HepG2 (cell line): ENCODE measurements at regions not wholly inside any gene's neighbourhood (a gene's known extent, or its start where the extent isn't known, plus 50 kb on each side); places are given as distances from the start of the nearest gene placed in this dataset.

Experiments used
- ATAC-seq: fragments of 200-7000 bp; cut with Tn5 transposase; 3 replicates; pipeline ENCODE4 v1.9.1; 2020; ENCODE audit warnings: mild to moderate bottlenecking, moderate library complexity
- BruUV-seq: library from RNA; stranded (reverse); fragments of 400-500 nt; replicated peaks from 2 replicates; lab custom pipeline; 2021; lab: Mats Ljungman, UMichigan
- CTCF ChIA-PET: fragments of 300-600 bp; formaldehyde crosslinking; extraction: SDS; loops from one replicate; lab custom pipeline; 2021; ENCODE audit warnings: low total read pairs, inconsistent platforms, low intra/inter-chr PET ratio; lab: Yijun Ruan, JAX
- POLR2A ChIA-PET: fragments of 350-600 bp; sonication (Branson Sonifier 250); formaldehyde crosslinking; loops from one replicate; lab custom pipeline; 2020; ENCODE audit warnings: antibody characterized with exemption, inconsistent platforms; lab: Yijun Ruan, JAX
- DNase-seq: peaks from one replicate; pipeline ENCODE4 v3.0.0-alpha.2; 2015; ENCODE audit warnings: low spot score
- FAIRE-seq: peaks from 3 replicates; lab custom pipeline; 2011; peaks lifted over from hg19 to GRCh38; lab: Jason Lieb, UNC
- H2AFZ ChIP-seq: one replicate; pipeline ENCODE4 v1.6.1; 2011; ENCODE audit warnings: low read length, inconsistent platforms
- H3K27ac ChIP-seq: fragments of 300-600 bp; 3 replicates; pipeline ENCODE4 v1.8.0; 2011; ENCODE audit warnings: mixed run types, mild to moderate bottlenecking, mixed read lengths, low read length, inconsistent platforms; ENCODE audit not compliant: insufficient read depth; ENCODE audit errors: extremely low read length
- H3K27me3 ChIP-seq, 2 experiments: fragments of 200-600 bp in 1 of 2; 2 replicates in 1 of 2; 3 replicates in 1 of 2; pipeline versions ENCODE4 v1.6.0 to v1.8.0; 2011; ENCODE audit warnings: low read length in 2 of 2, mild to moderate bottlenecking in 2 of 2, moderate library complexity in 2 of 2, inconsistent platforms in 1 of 2; ENCODE audit not compliant: insufficient read depth in 2 of 2, control insufficient read depth in 1 of 2
- H3K36me3 ChIP-seq, 2 experiments: fragments of 200-600 bp in 1 of 2; replicated peaks in 1 of 2; 2 replicates in 1 of 2; 3 replicates in 1 of 2; pipeline versions ENCODE4 v1.5.1 to v1.8.0; 2011; ENCODE audit warnings: low read length in 2 of 2, inconsistent platforms in 1 of 2; ENCODE audit not compliant: insufficient read depth in 2 of 2, control insufficient read depth in 1 of 2
- H3K4me1 ChIP-seq: 2 replicates; pipeline ENCODE4 v1.5.1; 2012; ENCODE audit warnings: low read length, inconsistent platforms; ENCODE audit not compliant: insufficient read depth
- H3K4me2 ChIP-seq: 2 replicates; pipeline ENCODE4 v1.6.0; 2011; ENCODE audit warnings: low read depth, low read length, inconsistent platforms
- H3K4me3 ChIP-seq, 3 experiments: fragments of 200-600 bp in 1 of 3; sonication (generic), shearing (Covaris generic) in 1 of 3; replicated peaks in 1 of 3; 2 replicates each; pipeline ENCODE4 v1.5.1; 2011 to 2016; ENCODE audit warnings: low read length in 3 of 3, inconsistent platforms in 2 of 3, low read depth in 2 of 3, mild to moderate bottlenecking in 2 of 3, control low read depth in 1 of 3, mixed read lengths in 1 of 3; ENCODE audit not compliant: insufficient read depth in 1 of 3
- H3K79me2 ChIP-seq: one replicate; pipeline ENCODE4 v1.6.1; 2011; ENCODE audit warnings: low read length, inconsistent platforms; ENCODE audit not compliant: insufficient read depth
- H3K9ac ChIP-seq: 2 replicates; pipeline ENCODE4 v1.6.0; 2011; ENCODE audit warnings: mild to moderate bottlenecking, low read depth, low read length, inconsistent platforms; ENCODE audit not compliant: insufficient read depth
- H3K9me3 ChIP-seq: 2 replicates; pipeline ENCODE4 v1.5.1; 2012; ENCODE audit warnings: mild to moderate bottlenecking, low read length
- H4K20me1 ChIP-seq: 2 replicates; pipeline ENCODE4 v1.6.0; 2011; ENCODE audit warnings: inconsistent platforms, mild to moderate bottlenecking, low read length, moderate library complexity; ENCODE audit not compliant: insufficient read depth
- DMAP1 ChIP-seq: IDR thresholded peaks from 2 replicates; pipeline ENCODE4 v1.6.1; 2016
- FOXP1 ChIP-seq, 2 experiments: fragments of 450-650 bp in 1 of 2; IDR thresholded peaks; 2 replicates each; pipeline ENCODE4 v1.6.1; 2017 to 2018; ENCODE audit warnings: antibody characterized with exemption in 1 of 2
- GABPA ChIP-seq, 2 experiments: IDR thresholded peaks; 2 replicates each; pipeline ENCODE4 v1.6.1; 2011 to 2016; ENCODE audit warnings: low read depth in 2 of 2, low read length in 1 of 2, missing biosample characterization in 1 of 2, missing genetic modification characterization in 1 of 2
- HOXA9 ChIP-seq: sonication (generic); formaldehyde crosslinking; IDR thresholded peaks from 2 replicates; pipeline ENCODE4 v1.8.1; 2022; ENCODE audit warnings: missing genetic modification reagents, mild to moderate bottlenecking, moderate library complexity, borderline replicate concordance
- ISX ChIP-seq: sonication (generic); formaldehyde crosslinking; conservative IDR thresholded peaks from 2 replicates; pipeline ENCODE4 v1.5.0; 2020; ENCODE audit warnings: missing genetic modification reagents
- SALL1 ChIP-seq: sonication (generic); formaldehyde crosslinking; IDR thresholded peaks from 2 replicates; pipeline ENCODE4 v1.8.0; 2022; ENCODE audit warnings: mild to moderate bottlenecking, missing genetic modification reagents
- ZNF816 ChIP-seq: sonication (generic); formaldehyde crosslinking; IDR thresholded peaks from 2 replicates; pipeline ENCODE4 v1.8.0; 2022; ENCODE audit warnings: missing genetic modification reagents, mild to moderate bottlenecking, borderline replicate concordance
- ZSCAN21 ChIP-seq: sonication (generic); formaldehyde crosslinking; IDR thresholded peaks from 2 replicates; pipeline ENCODE4 v1.8.0; 2022; ENCODE audit warnings: mild to moderate bottlenecking, missing genetic modification reagents, moderate library complexity, borderline replicate concordance
- WGBS: methylation state at CpG from one replicate; pipeline ENCODE4 v1.1.6; 2017; ENCODE audit warnings: low lambda C conversion rate; 5-methylcytosine and 5-hydroxymethylcytosine counted together
- in situ Hi-C: cut with HindIII; loops from 2 replicates; pipeline ENCODE4 v1.10.0; 2017; ENCODE audit warnings: low pct_unique_long_range_greater_than_20kb; ENCODE audit not compliant: extremely low pct_ligation_motif_present
- intact Hi-C: fragments of 100-400 bp; cut with micrococcal nuclease; formaldehyde crosslinking; loops from one replicate; pipeline ENCODE4 v1.10.0; 2022; ENCODE audit not compliant: unreplicated experiment
- TF ChIP-seq, protein P1 (sequence below): sonication (generic); formaldehyde crosslinking; IDR thresholded peaks from 2 replicates; pipeline ENCODE4 v1.4.0; 2020; ENCODE audit warnings: low read depth, mild to moderate bottlenecking, missing genetic modification reagents
- TF ChIP-seq, protein P2 (sequence below): sonication (generic); formaldehyde crosslinking; IDR thresholded peaks from 2 replicates; pipeline ENCODE4 v1.5.1; 2020; ENCODE audit warnings: missing genetic modification reagents, mild to moderate bottlenecking, borderline replicate concordance
- TF ChIP-seq, protein P3 (sequence below): sonication (generic); formaldehyde crosslinking; IDR thresholded peaks from 2 replicates; pipeline ENCODE4 v1.4.0; 2020; ENCODE audit warnings: mild to moderate bottlenecking, missing genetic modification reagents
- TF ChIP-seq, protein P4 (sequence below): IDR thresholded peaks from 2 replicates; pipeline ENCODE4 v1.6.1; 2016

DNA sequence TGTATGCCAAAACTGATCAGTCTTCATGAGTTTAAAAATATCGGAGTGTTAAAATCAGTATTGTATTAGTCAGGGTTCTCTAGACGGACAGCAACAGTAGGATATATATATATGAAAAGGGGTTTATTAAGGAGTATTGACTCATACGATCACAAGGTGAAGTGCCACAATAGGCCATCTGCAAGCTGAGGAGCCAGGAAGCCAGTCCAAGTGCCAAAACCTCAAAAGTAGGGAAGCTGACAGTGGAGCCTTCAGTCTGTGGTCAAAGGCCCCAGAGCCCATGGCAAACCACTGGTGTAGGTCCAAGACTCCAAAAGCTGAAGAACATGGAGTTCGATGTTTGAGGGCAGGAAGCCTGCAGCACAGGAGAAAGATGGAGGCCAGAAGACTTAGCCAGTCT lies 391.0 kb upstream of the CADM2 start:
- FAIRE-seq = no peak
- DNase-seq = no peak
- ChIA-PET CTCF (no interaction called here), POLR2A (no interaction called here)
- no peak for ATAC-seq
- WGBS = 29% methylated on average over 4 of the region's 4 CpGs
- Histone ChIP-seq H4K20me1 (no peaks in the 10 kb centered on the region), H3K4me3 (no peak overlapping the region), H3K27me3 (no peaks in the 10 kb centered on the region), H3K9me3 (no peaks in the 10 kb centered on the region), H3K4me1 (no peaks in the 10 kb centered on the region), H3K27ac (no peak overlapping the region), H3K9ac (no peak overlapping the region), H2AFZ (no peak overlapping the region), H3K79me2 (no peaks in the 10 kb centered on the region), H3K36me3 (no peaks in the 10 kb centered on the region), H3K4me2 (no peak overlapping the region)
- TF ChIP-seq DMAP1 (CRISPR knock-in tag) (no peak), ISX (CRISPR knock-in tag) (no peak), ZNF816 (CRISPR knock-in tag) (no peak), FOXP1 (IDR thresholded peaks at IDR 0.05) (no peak), FOXP1 (CRISPR knock-in tag; IDR thresholded peaks at IDR 0.05) (no peak), ZSCAN21 (CRISPR knock-in tag) (no peak), SALL1 (no peak), HOXA9 (no peak), GABPA (IDR thresholded peaks at IDR 0.05; ENCODE audit: low read depth, low read length) (no peak), GABPA (CRISPR knock-in tag; IDR thresholded peaks at IDR 0.05; ENCODE audit: low read depth) (no peak)
- TF ChIP-seq, protein P1, sequence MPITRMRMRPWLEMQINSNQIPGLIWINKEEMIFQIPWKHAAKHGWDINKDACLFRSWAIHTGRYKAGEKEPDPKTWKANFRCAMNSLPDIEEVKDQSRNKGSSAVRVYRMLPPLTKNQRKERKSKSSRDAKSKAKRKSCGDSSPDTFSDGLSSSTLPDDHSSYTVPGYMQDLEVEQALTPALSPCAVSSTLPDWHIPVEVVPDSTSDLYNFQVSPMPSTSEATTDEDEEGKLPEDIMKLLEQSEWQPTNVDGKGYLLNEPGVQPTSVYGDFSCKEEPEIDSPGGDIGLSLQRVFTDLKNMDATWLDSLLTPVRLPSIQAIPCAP (CRISPR knock-in tag) = no peak
- TF ChIP-seq, protein P2, sequence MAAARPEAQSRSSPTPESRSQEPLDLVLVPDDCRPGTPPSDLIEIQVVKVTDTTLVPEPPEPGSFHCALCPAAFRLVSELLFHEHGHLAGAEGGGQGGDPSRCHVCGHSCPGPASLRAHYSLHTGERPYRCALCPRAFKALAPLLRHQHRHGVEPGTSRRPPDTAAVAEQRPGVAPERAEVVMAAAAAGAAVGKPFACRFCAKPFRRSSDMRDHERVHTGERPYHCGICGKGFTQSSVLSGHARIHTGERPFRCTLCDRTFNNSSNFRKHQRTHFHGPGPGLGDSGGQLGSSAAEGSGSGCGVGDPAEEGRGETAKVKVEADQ (CRISPR knock-in tag) = no peak
- TF ChIP-seq, protein P3, sequence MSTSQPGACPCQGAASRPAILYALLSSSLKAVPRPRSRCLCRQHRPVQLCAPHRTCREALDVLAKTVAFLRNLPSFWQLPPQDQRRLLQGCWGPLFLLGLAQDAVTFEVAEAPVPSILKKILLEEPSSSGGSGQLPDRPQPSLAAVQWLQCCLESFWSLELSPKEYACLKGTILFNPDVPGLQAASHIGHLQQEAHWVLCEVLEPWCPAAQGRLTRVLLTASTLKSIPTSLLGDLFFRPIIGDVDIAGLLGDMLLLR = no peak
- TF ChIP-seq, protein P4, sequence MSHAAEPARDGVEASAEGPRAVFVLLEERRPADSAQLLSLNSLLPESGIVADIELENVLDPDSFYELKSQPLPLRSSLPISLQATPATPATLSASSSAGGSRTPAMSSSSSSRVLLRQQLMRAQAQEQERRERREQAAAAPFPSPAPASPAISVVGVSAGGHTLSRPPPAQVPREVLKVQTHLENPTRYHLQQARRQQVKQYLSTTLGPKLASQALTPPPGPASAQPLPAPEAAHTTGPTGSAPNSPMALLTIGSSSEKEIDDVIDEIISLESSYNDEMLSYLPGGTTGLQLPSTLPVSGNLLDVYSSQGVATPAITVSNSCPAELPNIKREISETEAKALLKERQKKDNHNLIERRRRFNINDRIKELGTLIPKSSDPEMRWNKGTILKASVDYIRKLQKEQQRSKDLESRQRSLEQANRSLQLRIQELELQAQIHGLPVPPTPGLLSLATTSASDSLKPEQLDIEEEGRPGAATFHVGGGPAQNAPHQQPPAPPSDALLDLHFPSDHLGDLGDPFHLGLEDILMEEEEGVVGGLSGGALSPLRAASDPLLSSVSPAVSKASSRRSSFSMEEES = no peak
- in situ Hi-C loops (no loop called here), intact Hi-C loops (no loop called here)
- no TSS peak for BruUV-seq
